ENCODE measurements at regions not wholly inside any gene's neighbourhood (a gene's known extent, or its start where the extent isn't known, plus 50 kb on each side); places are given as distances from the start of the nearest gene placed in this dataset.

DNA sequence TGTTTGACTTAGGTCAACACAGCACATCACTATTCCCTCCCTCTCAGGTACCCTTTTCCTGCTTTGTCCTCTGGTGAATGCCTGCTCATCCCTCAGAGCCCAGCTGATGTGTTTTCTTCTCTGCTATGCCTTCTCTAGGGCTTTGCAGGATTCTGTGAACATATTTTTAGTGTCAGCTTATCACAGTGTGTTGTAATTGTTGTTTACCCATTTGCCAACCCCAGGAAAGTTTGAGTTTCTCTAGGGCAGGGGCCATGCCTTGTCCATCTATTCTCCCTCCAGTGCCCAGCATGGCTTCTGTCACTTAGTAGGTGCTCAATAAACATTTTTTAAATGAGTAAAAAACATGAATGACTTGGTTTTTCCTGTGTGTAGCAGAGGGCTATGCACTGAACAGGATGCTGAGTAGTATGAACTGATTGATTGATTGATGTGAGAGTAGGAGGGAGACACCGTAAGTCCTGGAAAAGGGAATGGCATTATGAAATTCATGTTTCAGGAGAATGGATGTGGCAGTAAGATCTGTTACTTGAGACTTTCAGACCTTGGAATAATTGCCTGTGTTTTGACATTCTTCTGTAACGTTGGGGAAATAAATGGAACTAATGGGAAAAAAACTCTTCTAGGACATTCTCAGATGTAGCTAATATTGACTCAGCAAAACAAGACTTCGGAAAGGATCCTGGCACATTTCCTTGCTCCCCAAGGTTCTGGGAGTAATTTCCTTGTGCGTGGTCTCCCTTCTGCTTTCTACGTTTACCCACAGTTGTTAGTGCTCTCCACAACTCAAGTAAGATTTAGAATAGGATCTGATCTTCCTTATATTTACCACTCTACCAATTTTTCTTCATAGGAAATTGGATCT, 267.3 kb upstream of the TBL1XR1 start:
- Histone ChIP-seq H3K9ac (ENCODE audit: low read length) (no peak overlapping the region), H2AFZ (ENCODE audit: low read depth, low read length) (no peak overlapping the region)

GRCh38 chr3:177465257-177465642, 268.0 kb upstream of the TBL1XR1 start:
- Histone ChIP-seq H2AFZ (ENCODE audit: low read depth, low read length) (no peak overlapping the region), H3K27me3 (ENCODE audit: insufficient read depth, low read depth, low read length) (no peaks in the 10 kb centered on the region), H3F3A (ENCODE audit: insufficient read depth, low read length, poor library complexity, severe bottlenecking) (no peaks in the 10 kb centered on the region), H3K36me3 (ENCODE audit: insufficient read depth, low read length) (no peaks in the 10 kb centered on the region), H3K9me2 (ENCODE audit: insufficient read depth, low read length) (no peaks in the 10 kb centered on the region), H3K4me2 (ENCODE audit: low read length) (no peak overlapping the region), H3K4me3 (ENCODE audit: low read length) (no peak overlapping the region), H4K20me1 (ENCODE audit: insufficient read depth) (no peaks in the 10 kb centered on the region), H3K9ac (ENCODE audit: low read length) (no peak overlapping the region), H3K27ac (ENCODE audit: low read length) (no peak overlapping the region), H3K9me3 (ENCODE audit: low read length) (no peaks in the 10 kb centered on the region), H3K79me2 (replicated peaks; ENCODE audit: insufficient read depth, low read length) (no peaks in the 10 kb centered on the region)
- TF ChIP-seq TAF1 (IDR thresholded peaks at IDR 0.05; ENCODE audit: low read depth) (no peak), MXI1 (conservative IDR thresholded peaks at IDR 0.05; ENCODE audit: poor library complexity, severe bottlenecking) (no peak), EZH2 (IDR thresholded peaks at IDR 0.05; ENCODE audit: borderline replicate concordance, insufficient read depth, low read length, poor library complexity, severe bottlenecking) (no peak), EP300 (conservative IDR thresholded peaks at IDR 0.05; ENCODE audit: poor library complexity, severe bottlenecking) (no peak), POLR2AphosphoS5 (IDR thresholded peaks at IDR 0.05) (no peak), RAD21 (conservative IDR thresholded peaks at IDR 0.05) (no peak), SMC3 (conservative IDR thresholded peaks at IDR 0.05; ENCODE audit: poor library complexity) (no peak)
- TF ChIP-seq, protein P1, sequence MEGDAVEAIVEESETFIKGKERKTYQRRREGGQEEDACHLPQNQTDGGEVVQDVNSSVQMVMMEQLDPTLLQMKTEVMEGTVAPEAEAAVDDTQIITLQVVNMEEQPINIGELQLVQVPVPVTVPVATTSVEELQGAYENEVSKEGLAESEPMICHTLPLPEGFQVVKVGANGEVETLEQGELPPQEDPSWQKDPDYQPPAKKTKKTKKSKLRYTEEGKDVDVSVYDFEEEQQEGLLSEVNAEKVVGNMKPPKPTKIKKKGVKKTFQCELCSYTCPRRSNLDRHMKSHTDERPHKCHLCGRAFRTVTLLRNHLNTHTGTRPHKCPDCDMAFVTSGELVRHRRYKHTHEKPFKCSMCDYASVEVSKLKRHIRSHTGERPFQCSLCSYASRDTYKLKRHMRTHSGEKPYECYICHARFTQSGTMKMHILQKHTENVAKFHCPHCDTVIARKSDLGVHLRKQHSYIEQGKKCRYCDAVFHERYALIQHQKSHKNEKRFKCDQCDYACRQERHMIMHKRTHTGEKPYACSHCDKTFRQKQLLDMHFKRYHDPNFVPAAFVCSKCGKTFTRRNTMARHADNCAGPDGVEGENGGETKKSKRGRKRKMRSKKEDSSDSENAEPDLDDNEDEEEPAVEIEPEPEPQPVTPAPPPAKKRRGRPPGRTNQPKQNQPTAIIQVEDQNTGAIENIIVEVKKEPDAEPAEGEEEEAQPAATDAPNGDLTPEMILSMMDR (IDR thresholded peaks at IDR 0.05; ENCODE audit: poor library complexity, severe bottlenecking): no peak

More for the DNA sequence above, 267.3 kb upstream of the TBL1XR1 start:
- Histone ChIP-seq H3K9me3 (ENCODE audit: low read length) (no peaks in the 10 kb centered on the region), H3K27me3 (ENCODE audit: insufficient read depth, low read depth, low read length) (no peaks in the 10 kb centered on the region), H3K9me2 (ENCODE audit: insufficient read depth, low read length) (no peaks in the 10 kb centered on the region), H3F3A (ENCODE audit: insufficient read depth, low read length, poor library complexity, severe bottlenecking) (no peaks in the 10 kb centered on the region), H3K4me2 (ENCODE audit: low read length) (no peak overlapping the region), H3K27ac (ENCODE audit: low read length) (no peak overlapping the region), H3K36me3 (ENCODE audit: insufficient read depth, low read length) (no peaks in the 10 kb centered on the region), H3K79me2 (replicated peaks; ENCODE audit: insufficient read depth, low read length) (no peaks in the 10 kb centered on the region), H3K4me3 (ENCODE audit: low read length) (no peak overlapping the region), H4K20me1 (ENCODE audit: insufficient read depth) (no peaks in the 10 kb centered on the region)
- TF ChIP-seq SMC3 (conservative IDR thresholded peaks at IDR 0.05; ENCODE audit: poor library complexity) (no peak), POLR2AphosphoS5 (IDR thresholded peaks at IDR 0.05) (peak; percentile 66), EP300 (conservative IDR thresholded peaks at IDR 0.05; ENCODE audit: poor library complexity, severe bottlenecking) (peak; percentile 81), REST (IDR thresholded peaks at IDR 0.05; ENCODE audit: borderline replicate concordance) (peak; percentile 99)
- TF ChIP-seq, protein P1 (IDR thresholded peaks at IDR 0.05; ENCODE audit: poor library complexity, severe bottlenecking): no peak

All from neural cell (in vitro differentiated cells).